HCT116 (cell line): ENCODE measurements at regions not wholly inside any gene's neighbourhood (a gene's known extent, or its start where the extent isn't known, plus 50 kb on each side); places are given as distances from the start of the nearest gene placed in this dataset.

Experiments
- ATAC-seq: fragments of 200-7000 bp; cut with Tn5 transposase; 2 replicates; pipeline ENCODE4 v1.9.1; 2020; ENCODE audit warnings: mild to moderate bottlenecking, moderate library complexity
- BruUV-seq: library from RNA; stranded (reverse); fragments of 400-500 nt; replicated peaks from 2 replicates; lab custom pipeline; 2021; lab: Mats Ljungman, UMichigan
- CTCF ChIA-PET: fragments of 300-600 bp; sonication (Branson Sonifier 250); formaldehyde crosslinking; loops from one replicate; lab custom pipeline; 2021; ENCODE audit warnings: antibody characterized with exemption; lab: Charles Lee
- POLR2A ChIA-PET: fragments of 300-600, 350-600 bp; sonication (Branson Sonifier 250); formaldehyde crosslinking; loops from one replicate; lab custom pipeline; 2021; ENCODE audit warnings: antibody characterized with exemption; lab: Charles Lee
- RAD21 ChIA-PET, 2 experiments: fragments of 300-600 bp; sonication (Branson Sonifier 250); formaldehyde crosslinking; loops; one replicate each; lab custom pipeline; 2023; ENCODE audit warnings: low total read pairs in 2 of 2; ENCODE audit not compliant: uncharacterized antibody in 2 of 2, unreplicated experiment in 2 of 2, low non-redundant PET in 1 of 2; lab: Charles Lee
- DNase-seq: peaks from one replicate; pipeline ENCODE4 v3.0.0-alpha.2; 2010; ENCODE audit warnings: low read depth, low spot score
- H2AFZ ChIP-seq: fragments of 200-600 bp; shearing (Covaris generic), sonication (generic); 2 replicates; pipeline ENCODE4 v1.6.1; 2017; ENCODE audit warnings: low read depth, mixed run types, mixed read lengths, antibody characterized with exemption, low read length; ENCODE audit not compliant: poor library complexity, severe bottlenecking
- H3K27ac ChIP-seq: 2 replicates; pipeline ENCODE4 v1.5.1; 2012; ENCODE audit warnings: low read depth, low read length
- H3K27me3 ChIP-seq: fragments of 200-600 bp; sonication (generic); 2 replicates; pipeline ENCODE4 v1.6.1; 2016; ENCODE audit warnings: mixed run types, low read length, mixed read lengths; ENCODE audit not compliant: insufficient read depth
- H3K36me3 ChIP-seq, 2 experiments: fragments of 200-500 bp in 1 of 2; fragments of 200-600 bp in 1 of 2; sonication (Bioruptor generic) in 1 of 2; sonication (generic) in 1 of 2; 2 replicates each; pipeline versions ENCODE4 v1.5.1 to v1.6.1; 2014 to 2016; ENCODE audit warnings: low read length in 2 of 2, inconsistent platforms in 1 of 2, mixed read lengths in 1 of 2, mixed run types in 1 of 2; ENCODE audit not compliant: insufficient read depth in 2 of 2, control insufficient read depth in 1 of 2
- H3K4me1 ChIP-seq, 2 experiments: fragments of 200-600 bp in 1 of 2; sonication (generic) in 1 of 2; 2 replicates each; pipeline versions ENCODE4 v1.5.1 to v1.6.1; 2012 to 2017; ENCODE audit warnings: low read length in 2 of 2, inconsistent platforms in 1 of 2, mild to moderate bottlenecking in 1 of 2, mixed read lengths in 1 of 2, mixed run types in 1 of 2, moderate library complexity in 1 of 2; ENCODE audit not compliant: insufficient read depth in 2 of 2, control insufficient read depth in 1 of 2
- H3K4me2 ChIP-seq: fragments of 200-600 bp; sonication (generic); 2 replicates; pipeline ENCODE4 v1.6.1; 2017; ENCODE audit warnings: mixed run types, low read length, mixed read lengths
- H3K4me3 ChIP-seq, 2 experiments: fragments of 200-600 bp in 1 of 2; sonication (generic) in 1 of 2; replicated peaks in 1 of 2; 2 replicates each; pipeline ENCODE4 v1.5.1; 2011 to 2016; ENCODE audit warnings: low read length in 2 of 2, control low read depth in 1 of 2, low read depth in 1 of 2, mild to moderate bottlenecking in 1 of 2, mixed read lengths in 1 of 2, mixed run types in 1 of 2
- H3K79me2 ChIP-seq: fragments of 200-600 bp; sonication (generic); 2 replicates; pipeline ENCODE4 v1.6.1; 2017; ENCODE audit warnings: mild to moderate bottlenecking, mixed run types, low read length, moderate library complexity, mixed read lengths; ENCODE audit not compliant: insufficient read depth
- H3K9ac ChIP-seq: fragments of 200-600 bp; sonication (generic); 2 replicates; pipeline ENCODE4 v1.6.1; 2016; ENCODE audit warnings: low read length, mixed read lengths
- H3K9me2 ChIP-seq: fragments of 200-600 bp; sonication (generic), shearing (Covaris generic); 2 replicates; pipeline ENCODE4 v1.6.1; 2017; ENCODE audit warnings: mixed run types, mild to moderate bottlenecking, moderate library complexity; ENCODE audit not compliant: insufficient read depth
- H3K9me3 ChIP-seq, 2 experiments: fragments of 200-500 bp in 1 of 2; fragments of 200-600 bp in 1 of 2; sonication (Bioruptor generic) in 1 of 2; sonication (generic) in 1 of 2; 2 replicates each; pipeline ENCODE4 v1.6.1; 2014 to 2017; ENCODE audit warnings: low read length in 2 of 2, mixed read lengths in 2 of 2, inconsistent platforms in 1 of 2, low read depth in 1 of 2, mild to moderate bottlenecking in 1 of 2, mixed run types in 1 of 2, moderate library complexity in 1 of 2; ENCODE audit not compliant: control insufficient read depth in 1 of 2, insufficient read depth in 1 of 2
- H4K20me1 ChIP-seq: fragments of 200-600 bp; sonication (generic), shearing (Covaris generic); 2 replicates; pipeline ENCODE4 v1.6.1; 2017; ENCODE audit warnings: mixed run types, mild to moderate bottlenecking, moderate library complexity; ENCODE audit not compliant: insufficient read depth
- CBX3 ChIP-seq: IDR thresholded peaks from 2 replicates; pipeline ENCODE4 v1.6.1; 2012; ENCODE audit warnings: low read depth
- ELF1 ChIP-seq: IDR thresholded peaks from 2 replicates; pipeline ENCODE4 v1.6.1; 2012; ENCODE audit warnings: low read depth, borderline replicate concordance
- FOSL1 ChIP-seq: IDR thresholded peaks from 2 replicates; pipeline ENCODE4 v1.6.1; 2012; ENCODE audit warnings: low read depth
- JUND ChIP-seq: IDR thresholded peaks from 2 replicates; pipeline ENCODE4 v1.6.1; 2012
- POLR2A ChIP-seq: IDR thresholded peaks from 2 replicates; pipeline ENCODE4 v1.7.0; 2011; ENCODE audit warnings: borderline replicate concordance; ENCODE audit not compliant: insufficient read depth, insufficient read length; ENCODE audit errors: extremely low read depth
- SP1 ChIP-seq: IDR thresholded peaks from 2 replicates; pipeline ENCODE4 v1.6.1; 2012; ENCODE audit warnings: low read depth
- SRF ChIP-seq: IDR thresholded peaks from 2 replicates; pipeline ENCODE4 v1.6.1; 2012; ENCODE audit warnings: low read depth
- YY1 ChIP-seq: IDR thresholded peaks from 2 replicates; pipeline ENCODE4 v1.6.1; 2011; ENCODE audit warnings: low read length, low read depth, moderate library complexity, mild to moderate bottlenecking; ENCODE audit not compliant: insufficient replicate concordance; ENCODE audit errors: extremely low read depth
- intact Hi-C: fragments of 100-400 bp; cut with micrococcal nuclease; formaldehyde crosslinking; loops from 2 replicates; pipeline ENCODE4 v1.10.0; 2022
- TF ChIP-seq, protein P1 (sequence below): IDR thresholded peaks from 2 replicates; pipeline ENCODE4 v1.6.1; 2012

DNA sequence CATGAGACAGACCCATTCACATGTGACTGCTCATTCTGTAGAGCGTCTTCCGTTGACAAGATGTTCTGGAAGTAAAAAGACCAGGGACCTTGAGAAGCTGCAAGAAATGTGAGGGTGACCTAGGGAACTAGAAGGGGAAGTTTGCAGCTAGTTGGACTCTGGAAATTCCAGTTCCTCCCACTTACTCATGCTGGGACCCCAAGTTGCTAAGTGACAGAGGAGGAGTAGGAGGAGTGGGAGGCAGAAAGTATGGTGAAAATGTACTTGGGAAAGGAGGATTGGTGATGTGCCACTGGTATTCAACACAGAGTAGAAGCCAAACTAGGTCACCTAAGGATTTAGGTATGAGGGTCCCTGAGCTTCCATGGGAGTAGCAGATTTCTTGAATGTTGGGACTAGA lies 132.4 kb downstream of the KCNA5 start:
- CTCF ChIA-PET, result no interaction called here
- Histone ChIP-seq H3K4me3 (no peak overlapping the region), H3K79me2 (no peaks in the 10 kb centered on the region), H3K27me3 (no peaks in the 10 kb centered on the region), H3K4me2 (peak overlapping the region; percentile 66; the same call in 1 of the 2 replicates)
- TF ChIP-seq CBX3 (no peak), SP1 (no peak)
- TF ChIP-seq, protein P1, sequence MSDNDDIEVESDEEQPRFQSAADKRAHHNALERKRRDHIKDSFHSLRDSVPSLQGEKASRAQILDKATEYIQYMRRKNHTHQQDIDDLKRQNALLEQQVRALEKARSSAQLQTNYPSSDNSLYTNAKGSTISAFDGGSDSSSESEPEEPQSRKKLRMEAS, result no peak
- TF ChIP-seq, all 23 proteins: peak for 0
- ATAC-seq (no peak), DNase-seq (no peak)
- H3K27ac ChIP-seq, result no peak overlapping the region
- no peaks in the 10 kb centered on the region for H4K20me1 ChIP-seq
- no peaks in the 10 kb centered on the region for H3K9me3 ChIP-seq
- no peak overlapping the region for H3K9ac ChIP-seq
- no TSS peak for BruUV-seq
- intact Hi-C loops, result loop anchor here (10.0 kb wide), 2 partner anchors 629 to 929 kb away; no protein-coding TSS in a partner anchor
- no peaks in the 10 kb centered on the region for H3K9me2 ChIP-seq
- ChIA-PET POLR2A (no interaction called here), RAD21 (no interaction called here)
- H3K4me1 ChIP-seq, result peaks cover 35 to 63% of the 10 kb centered on the region in 2 experiments
- H3K36me3 ChIP-seq, result peaks cover 0 to 2% of the 10 kb centered on the region in 2 experiments; a peak in 1 of 4 replicates
- no peak overlapping the region for H2AFZ ChIP-seq

DNA sequence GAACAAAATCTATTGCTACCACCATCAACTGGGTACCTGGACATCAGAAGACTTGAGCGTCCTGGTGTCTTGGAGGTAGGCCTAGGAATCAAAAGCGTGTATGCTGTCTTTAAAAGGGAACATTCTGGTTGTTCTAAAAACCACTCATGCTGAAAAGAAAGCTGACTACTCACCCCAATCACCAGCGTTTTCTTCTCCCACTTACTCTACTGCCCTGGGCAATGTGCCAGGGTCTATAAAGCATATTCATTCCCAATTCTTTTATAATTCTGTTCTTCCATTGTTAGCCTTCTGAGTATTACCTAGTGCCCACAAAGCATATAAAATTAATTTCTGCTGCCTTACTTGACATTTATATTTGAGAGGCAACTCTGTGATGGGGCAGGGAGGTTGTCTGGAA lies 133.4 kb downstream of the KCNA5 start:
- Histone ChIP-seq H3K36me3 (peaks cover 0 to 2% of the 10 kb centered on the region in 2 experiments; a peak in 1 of 4 replicates), H3K27me3 (no peaks in the 10 kb centered on the region), H3K4me1 (peaks cover 35 to 54% of the 10 kb centered on the region in 2 experiments), H4K20me1 (no peaks in the 10 kb centered on the region), H3K79me2 (no peaks in the 10 kb centered on the region), H2AFZ (no peak overlapping the region), H3K9ac (peak overlapping the region; percentile 2; the same call in 1 of the 2 replicates), H3K4me2 (peak overlapping the region; percentile 66), H3K9me3 (no peaks in the 10 kb centered on the region), H3K4me3 (peak overlapping the region in 1 of 2 experiments; percentile 24; a peak in 2 of 4 replicates), H3K27ac (peak overlapping the region; percentile 63; the same call in 1 of the 2 replicates), H3K9me2 (no peaks in the 10 kb centered on the region)
- TF ChIP-seq FOSL1, result no peak
- TF ChIP-seq SRF, result no peak
- TF ChIP-seq YY1, result no peak
- TF ChIP-seq JUND, result no peak
- TF ChIP-seq, protein P1, result no peak
- no peak for TF ChIP-seq POLR2A
- no peak for TF ChIP-seq ELF1
- intact Hi-C loops, result loop anchor here (10.0 kb wide), 2 partner anchors 628 to 928 kb away; no protein-coding TSS in a partner anchor
- ChIA-PET POLR2A (no interaction called here), CTCF (interaction anchor here (0.6 to 0.9 kb wide), 2 partner anchors 262 to 568 kb away, joined by 3 read pairs; no protein-coding TSS in a partner anchor), RAD21 (no interaction called here)
- DNase-seq (no peak), ATAC-seq (no peak)
- BruUV-seq, result no TSS peak
